Fibroblast of peridontal ligament (primary cell): ENCODE measurements at regions not wholly inside any gene's neighbourhood (a gene's known extent, or its start where the extent isn't known, plus 50 kb on each side); places are given as distances from the start of the nearest gene placed in this dataset.
"Not testable (repeated sequence)": the region's sequence is repeated elsewhere in the genome, so short reads cannot be mapped to it uniquely, and the experiment has no call there.

Experiments used
- DNase-seq: peaks from one replicate; pipeline ENCODE4 v3.0.0-alpha.2; 2010; ENCODE audit errors: extremely low read depth

DNA sequence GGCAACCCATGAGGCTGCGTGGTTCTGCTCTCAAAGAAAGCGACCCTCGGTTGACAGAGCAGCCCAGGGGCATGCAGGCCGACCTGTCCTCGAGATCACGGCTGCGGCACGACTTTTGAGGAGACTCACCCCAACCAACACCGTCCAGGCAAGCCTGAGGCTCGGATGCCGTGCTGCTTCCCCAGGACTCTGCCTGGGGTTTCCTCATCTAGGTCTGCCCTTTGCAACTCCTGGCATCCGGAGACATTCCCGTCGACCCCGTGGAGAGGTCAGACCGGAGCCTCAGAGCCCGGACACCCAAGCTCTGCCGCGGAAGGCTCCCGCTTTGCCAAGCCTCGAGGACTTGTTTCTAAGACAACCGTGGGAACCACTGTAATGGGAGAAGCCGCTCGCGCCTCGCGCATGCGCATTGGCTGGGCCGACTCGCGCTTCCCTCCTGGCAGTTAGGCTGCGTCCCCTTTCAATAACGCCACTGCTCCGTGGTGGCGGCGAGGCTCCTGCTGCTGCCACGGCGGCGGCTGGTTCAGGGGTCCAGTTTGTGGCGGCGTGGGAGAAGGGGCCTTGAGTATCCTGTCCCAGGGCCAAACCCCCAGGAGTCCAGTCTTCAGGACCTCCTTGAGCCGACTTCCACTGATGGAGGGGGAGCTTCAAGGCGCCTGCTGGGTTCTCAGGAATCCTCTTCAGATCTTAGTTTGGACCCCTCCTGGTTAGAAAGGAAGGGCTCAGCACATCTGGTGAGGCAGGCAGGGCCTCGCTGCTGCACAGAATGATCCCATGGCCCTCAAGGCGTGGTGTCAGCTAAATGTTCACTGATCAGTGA, 101.7 kb upstream of the ZNF337 start:
- DNase-seq, result not testable (repeated sequence)

DNA sequence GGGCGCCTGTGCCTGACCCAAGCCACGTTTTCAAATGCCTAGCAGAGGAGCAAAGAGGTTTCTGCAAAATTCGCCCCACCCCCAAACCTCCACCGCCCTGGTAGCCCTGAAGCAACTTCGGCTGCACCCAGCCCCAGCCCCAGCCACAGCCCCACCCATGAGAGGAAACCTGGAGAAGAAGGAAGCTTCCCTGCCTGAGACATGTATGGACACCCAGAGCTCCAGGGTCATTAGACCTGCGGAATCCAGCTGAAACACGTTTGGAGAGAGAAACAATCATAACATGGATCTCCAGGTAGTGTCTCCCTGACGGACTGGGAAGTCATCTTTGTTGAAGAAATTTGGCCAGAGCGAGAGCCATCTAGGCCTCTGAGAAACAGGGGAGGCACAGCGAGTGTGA, 100.4 kb upstream of the ZNF337 start:
- DNase-seq, result not testable (repeated sequence)

DNA sequence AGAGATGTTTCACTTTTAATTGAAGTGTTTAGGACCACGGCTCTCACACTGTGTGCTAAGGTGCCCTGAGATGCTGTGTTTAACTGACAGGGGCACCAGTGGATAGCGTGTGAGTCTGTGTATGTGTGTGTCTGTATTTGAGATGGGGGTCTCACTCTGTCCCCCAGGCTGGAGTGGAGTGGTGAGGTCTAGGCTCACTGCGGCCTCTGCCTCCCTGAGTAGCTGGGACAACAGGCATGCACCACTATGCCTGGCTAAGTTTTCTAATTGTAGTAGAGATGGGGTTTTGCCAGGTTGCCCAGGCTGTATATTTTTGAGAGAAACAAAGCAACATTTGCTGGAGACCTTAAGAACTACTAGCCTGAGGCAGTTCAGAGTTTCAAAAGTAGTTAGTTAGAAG, 80.6 kb upstream of the ZNF337 start:
- DNase-seq, result not testable (repeated sequence)

DNA sequence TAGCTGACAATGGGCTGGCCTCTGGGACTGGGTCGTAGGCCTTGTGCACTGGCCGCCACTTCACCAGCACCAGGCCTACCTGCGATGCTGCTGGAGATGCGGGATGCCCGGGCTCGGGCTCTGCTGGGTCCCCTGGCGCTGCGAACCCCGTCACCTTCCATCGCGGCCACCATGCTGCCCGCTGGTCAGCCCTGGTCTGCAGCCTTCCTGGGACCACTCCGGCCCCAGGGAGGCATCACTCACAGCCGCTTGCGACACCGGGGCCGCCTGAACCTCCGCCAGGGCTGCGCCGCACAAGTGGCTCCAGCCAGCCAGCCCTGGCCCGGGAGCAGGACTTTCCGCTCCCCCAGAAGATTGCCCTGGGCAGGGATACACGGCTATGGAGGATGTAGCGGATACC, 78.1 kb upstream of the ZNF337 start:
- not testable (repeated sequence) for DNase-seq

DNA sequence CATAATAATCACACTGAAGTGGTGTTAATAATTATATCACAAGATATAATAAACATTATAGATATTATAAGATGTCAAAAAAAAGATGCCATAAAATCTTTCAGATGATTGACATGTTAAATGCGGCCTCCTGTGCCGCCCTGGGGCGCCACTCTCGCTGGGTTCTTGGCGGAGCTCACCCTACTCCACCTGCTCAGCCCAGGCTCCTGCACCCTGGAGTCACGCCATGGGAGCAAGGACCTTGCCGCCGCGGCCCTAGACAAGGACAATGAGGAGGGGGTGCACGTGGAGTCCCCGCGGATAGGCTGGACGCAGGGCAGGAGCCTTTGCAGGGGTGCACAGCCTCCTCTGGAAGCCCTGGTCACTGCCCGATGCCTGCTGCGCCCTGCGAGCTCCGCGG, 77.5 kb upstream of the ZNF337 start:
- DNase-seq, result not testable (repeated sequence)

DNA sequence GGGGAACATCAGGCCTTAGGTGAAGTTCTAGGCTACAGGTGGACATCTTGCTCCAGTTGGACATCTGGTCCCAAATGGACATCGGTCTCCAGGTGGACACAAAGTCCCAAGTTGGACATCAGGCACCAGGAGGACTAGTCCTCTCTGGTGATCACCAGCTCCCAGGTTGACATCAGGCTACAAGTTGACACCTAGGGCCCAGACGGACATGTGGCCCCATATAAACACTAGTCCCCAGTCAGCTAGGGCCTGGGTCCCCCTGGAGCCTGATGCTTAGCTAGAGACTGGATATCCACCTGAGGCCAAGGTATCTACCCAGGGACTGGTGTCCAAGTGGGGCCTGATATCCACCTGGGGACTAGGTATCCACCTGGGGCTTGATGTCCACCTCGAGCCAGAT, 75.8 kb upstream of the ZNF337 start:
- DNase-seq, result not testable (repeated sequence)

DNA sequence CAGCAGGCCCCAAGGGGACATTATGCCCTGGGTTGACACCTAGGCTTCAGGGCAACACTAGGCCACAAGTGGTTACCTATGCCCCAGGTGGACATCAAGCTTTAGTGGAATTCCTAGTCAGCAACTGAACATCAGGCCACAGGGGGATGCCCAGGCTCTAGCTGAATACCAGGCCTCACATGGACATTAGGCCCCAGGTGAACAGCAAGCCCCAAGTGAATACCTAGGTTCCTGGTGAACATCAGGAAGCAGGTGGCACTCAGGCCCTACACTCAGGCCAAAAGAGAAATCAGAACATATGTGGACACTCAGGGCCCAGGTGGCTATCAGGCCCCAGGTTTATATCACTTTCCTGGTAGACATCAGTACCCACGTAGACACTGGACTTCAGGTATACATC, 75.2 kb upstream of the ZNF337 start:
- not testable (repeated sequence) for DNase-seq

DNA sequence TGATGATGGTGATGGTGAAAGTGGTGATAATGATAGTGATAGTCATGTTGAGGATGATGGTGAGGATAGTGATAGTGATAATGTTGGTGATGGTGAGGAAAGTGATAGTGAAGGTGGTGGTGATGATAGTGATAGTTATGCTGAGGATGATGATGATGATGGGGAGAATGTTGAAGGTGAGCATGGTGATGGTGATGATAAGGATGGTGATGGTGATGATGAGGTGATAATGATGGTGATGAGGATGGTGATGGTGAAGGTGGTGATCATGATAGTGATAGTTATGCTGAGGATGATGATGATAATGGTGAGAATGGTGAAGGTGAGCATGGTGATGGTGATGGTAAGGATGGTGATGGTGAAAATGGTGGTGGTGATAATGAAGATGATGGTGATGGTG, 64.9 kb upstream of the ZNF337 start:
- no peak for DNase-seq

DNA sequence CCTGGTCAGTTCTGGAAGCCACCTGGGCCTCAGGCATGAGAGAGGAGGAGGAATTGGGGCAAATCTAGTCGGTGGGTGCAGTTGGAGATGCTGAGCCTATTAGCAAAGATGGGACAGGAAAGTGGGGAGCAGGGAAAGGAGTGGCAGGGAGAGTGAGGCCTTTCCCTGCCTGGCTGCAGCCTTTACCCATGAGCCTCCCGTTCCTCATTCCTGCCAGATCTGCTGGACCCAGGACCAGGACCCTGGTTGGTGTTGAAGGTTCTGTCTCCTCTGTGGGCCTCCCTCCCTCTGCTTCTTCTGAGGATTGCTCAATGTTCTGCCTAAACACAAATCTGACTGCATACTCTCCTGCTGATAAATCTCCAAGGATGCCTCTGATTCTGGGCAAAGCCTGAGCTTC, 64.4 kb upstream of the ZNF337 start:
- DNase-seq, result not testable (repeated sequence)

DNA sequence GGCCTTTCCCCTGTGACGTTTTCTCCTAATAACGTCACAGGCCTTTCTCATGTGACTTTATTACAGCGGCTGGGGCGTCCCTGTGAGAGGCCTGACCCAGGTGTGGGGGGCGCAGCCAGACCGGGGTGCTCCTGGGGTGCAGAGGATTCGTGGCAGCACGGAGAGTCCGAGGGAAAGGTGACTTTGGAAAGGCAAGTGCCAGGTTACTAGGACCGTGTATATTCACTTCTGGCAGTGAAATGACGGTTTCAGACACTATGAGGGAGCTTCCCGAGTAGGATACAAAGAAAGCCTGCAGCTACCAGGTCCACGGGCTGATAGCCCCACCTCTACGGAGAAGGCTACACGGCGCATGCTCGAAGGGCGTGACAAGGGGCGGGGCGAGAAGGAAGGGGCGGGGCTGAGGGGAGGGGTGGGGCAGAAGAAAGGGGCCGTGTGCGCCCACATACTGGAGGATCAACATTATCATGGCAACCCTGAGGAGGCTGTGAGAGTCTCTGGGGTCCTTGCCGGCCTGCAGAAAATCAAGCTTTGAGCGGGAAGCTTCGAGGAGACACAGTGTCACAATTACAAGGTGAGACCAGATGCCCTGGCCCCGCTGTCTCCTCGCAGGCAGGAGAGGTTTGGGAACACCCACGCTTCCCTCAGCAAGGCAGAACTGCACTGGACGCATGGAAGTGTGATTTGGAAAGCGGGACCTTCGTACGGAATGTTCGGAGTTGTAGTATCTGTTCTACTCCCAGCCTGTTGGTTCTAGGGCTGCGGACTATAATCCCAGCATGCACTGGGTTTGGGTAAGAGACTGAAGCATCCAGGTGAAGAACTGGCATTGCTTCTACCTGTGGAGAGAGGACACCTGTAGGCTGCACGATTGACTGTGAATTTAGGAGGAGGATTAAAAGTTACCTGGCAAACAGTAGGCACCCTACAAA, 54.4 kb upstream of the ZNF337 start:
- DNase-seq, result peak; percentile 36

DNA sequence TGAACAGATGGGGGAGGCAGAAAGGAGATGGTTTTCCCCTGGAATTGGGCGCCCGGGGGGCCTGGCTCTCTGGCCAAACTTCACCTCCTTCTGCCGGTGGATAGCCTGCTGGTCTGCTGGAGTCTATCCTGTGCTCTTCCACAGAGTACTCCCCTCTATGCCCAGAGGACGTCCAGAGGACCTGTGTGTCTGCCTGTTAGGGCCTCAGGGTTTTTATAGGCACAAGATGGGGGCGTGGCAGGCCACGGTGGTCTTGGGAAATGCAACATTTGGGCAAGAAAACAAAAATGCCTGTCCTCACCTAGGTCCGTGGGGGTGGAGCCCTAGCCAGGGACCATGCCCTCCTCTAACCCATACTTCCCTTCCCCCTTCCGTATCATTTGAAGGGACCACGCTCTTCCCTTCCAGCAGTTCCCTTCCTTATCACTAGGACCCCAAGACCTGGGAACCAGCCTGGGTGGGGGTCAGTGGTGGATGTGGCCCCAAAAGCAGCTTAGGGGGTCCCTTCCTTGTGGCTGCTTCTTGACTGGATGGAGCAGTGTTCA, 53.6 kb upstream of the ZNF337 start:
- DNase-seq, result no peak

DNA sequence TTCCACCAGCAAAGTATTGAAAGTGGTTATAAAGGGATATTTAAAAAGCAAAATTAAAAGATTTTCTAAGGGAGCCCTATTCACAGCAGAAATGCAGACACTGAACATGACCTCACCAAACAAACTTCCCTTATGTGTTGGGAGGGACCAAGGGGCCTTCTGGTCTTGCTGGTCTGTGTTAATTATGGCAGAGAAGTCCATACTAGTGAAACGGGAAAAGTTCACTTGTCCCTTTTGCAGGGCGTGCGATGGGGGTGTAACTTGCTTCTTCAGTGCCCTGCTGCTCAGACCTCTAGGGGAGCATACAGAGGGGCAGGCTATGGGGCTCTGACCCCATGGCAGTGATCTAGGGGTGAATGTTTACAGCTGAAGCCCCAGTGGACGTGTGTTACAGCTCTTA, 53.0 kb upstream of the ZNF337 start:
- DNase-seq, result no peak
